ENCODE measurements at regions not wholly inside any gene's neighbourhood (a gene's known extent, or its start where the extent isn't known, plus 50 kb on each side); places are given as distances from the start of the nearest gene placed in this dataset.

- no peak for DNase-seq
- Histone ChIP-seq H3K27ac (no peak overlapping the region), H3K4me3 (ENCODE audit: low read depth, low read length) (no peak overlapping the region), H3K9me3 (ENCODE audit: severe bottlenecking) (peaks cover 13% of the 10 kb centered on the region), H3K36me3 (no peaks in the 10 kb centered on the region), H3K27me3 (ENCODE audit: insufficient read depth, low read depth, severe bottlenecking) (peaks cover 3% of the 10 kb centered on the region)
- TF ChIP-seq, protein P1, sequence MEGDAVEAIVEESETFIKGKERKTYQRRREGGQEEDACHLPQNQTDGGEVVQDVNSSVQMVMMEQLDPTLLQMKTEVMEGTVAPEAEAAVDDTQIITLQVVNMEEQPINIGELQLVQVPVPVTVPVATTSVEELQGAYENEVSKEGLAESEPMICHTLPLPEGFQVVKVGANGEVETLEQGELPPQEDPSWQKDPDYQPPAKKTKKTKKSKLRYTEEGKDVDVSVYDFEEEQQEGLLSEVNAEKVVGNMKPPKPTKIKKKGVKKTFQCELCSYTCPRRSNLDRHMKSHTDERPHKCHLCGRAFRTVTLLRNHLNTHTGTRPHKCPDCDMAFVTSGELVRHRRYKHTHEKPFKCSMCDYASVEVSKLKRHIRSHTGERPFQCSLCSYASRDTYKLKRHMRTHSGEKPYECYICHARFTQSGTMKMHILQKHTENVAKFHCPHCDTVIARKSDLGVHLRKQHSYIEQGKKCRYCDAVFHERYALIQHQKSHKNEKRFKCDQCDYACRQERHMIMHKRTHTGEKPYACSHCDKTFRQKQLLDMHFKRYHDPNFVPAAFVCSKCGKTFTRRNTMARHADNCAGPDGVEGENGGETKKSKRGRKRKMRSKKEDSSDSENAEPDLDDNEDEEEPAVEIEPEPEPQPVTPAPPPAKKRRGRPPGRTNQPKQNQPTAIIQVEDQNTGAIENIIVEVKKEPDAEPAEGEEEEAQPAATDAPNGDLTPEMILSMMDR (IDR thresholded peaks at IDR 0.05; ENCODE audit: low read depth, low read length): no peak
Observed at GRCh38 chr2:404581-404980, 116.7 kb upstream of the ALKAL2 start.

DNA sequence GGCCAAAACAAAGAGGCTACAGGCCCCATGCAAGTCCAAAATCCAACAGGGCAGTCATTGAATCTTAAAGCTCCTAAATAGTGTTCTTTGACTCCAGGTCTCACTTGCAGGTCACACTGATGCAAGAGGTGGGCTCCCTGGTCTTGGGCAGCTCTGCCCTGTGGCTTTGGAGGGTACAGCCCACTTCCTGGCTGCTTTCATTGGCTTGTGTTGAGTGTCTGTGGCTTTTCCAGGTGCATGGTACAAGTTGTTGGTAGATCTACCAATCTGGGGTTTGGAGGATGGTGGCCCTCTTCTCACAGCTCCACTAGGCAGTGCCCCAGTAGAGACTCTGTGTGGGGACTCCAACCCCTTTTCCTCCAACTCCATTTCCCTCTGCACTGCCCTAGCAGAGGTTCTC is 115.8 kb upstream of the ALKAL2 start:
- Histone ChIP-seq H3K9me3 (ENCODE audit: severe bottlenecking) (peaks cover 13% of the 10 kb centered on the region), H3K36me3 (no peaks in the 10 kb centered on the region)

GRCh38 chr2:402721-403120 is 114.8 kb upstream of the ALKAL2 start:
- Histone ChIP-seq H3K36me3 (no peaks in the 10 kb centered on the region), H3K27me3 (ENCODE audit: insufficient read depth, low read depth, severe bottlenecking) (no peaks in the 10 kb centered on the region), H3K4me3 (ENCODE audit: low read depth, low read length) (no peak overlapping the region), H3K9me3 (ENCODE audit: severe bottlenecking) (peaks cover 13% of the 10 kb centered on the region), H3K27ac (no peak overlapping the region)
- TF ChIP-seq, protein P1 (IDR thresholded peaks at IDR 0.05; ENCODE audit: low read depth, low read length): no peak
- DNase-seq: no peak

More for the DNA sequence above, 115.8 kb upstream of the ALKAL2 start:
- Histone ChIP-seq H3K27ac (no peak overlapping the region), H3K4me3 (ENCODE audit: low read depth, low read length) (no peak overlapping the region), H3K27me3 (ENCODE audit: insufficient read depth, low read depth, severe bottlenecking) (peaks cover 1% of the 10 kb centered on the region)
- TF ChIP-seq, protein P1 (IDR thresholded peaks at IDR 0.05; ENCODE audit: low read depth, low read length): no peak
- no peak for DNase-seq

DNA sequence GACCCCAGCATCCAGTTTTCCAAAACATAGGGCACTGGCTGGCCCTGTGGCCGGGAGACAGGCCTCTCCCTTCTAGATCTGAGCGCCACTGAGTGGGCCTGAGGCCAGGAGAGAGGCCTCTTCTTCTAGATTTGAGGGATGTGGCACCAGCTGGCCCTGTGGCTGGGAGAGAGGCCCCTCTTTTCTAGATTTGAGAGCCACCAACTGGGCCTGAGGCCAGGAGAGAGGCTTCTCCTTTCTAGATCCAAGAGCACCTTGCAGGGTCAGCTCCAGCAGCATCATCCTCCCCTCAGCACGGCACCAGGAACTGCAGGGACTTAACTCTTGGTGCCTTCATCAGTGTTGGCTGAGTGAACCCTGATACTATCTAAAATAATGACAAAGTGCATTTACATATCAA is 114.3 kb upstream of the ALKAL2 start:
- DNase-seq: no peak
- Histone ChIP-seq H3K9me3 (ENCODE audit: severe bottlenecking) (peaks cover 13% of the 10 kb centered on the region), H3K36me3 (no peaks in the 10 kb centered on the region), H3K27ac (no peak overlapping the region), H3K27me3 (ENCODE audit: insufficient read depth, low read depth, severe bottlenecking) (no peaks in the 10 kb centered on the region), H3K4me3 (ENCODE audit: low read depth, low read length) (no peak overlapping the region)
- TF ChIP-seq, protein P1 (IDR thresholded peaks at IDR 0.05; ENCODE audit: low read depth, low read length): no peak

- H3K4me3 ChIP-seq (ENCODE audit: low read depth, low read length): no peak overlapping the region
- H3K27ac ChIP-seq: no peak overlapping the region
- DNase-seq: no peak
- H3K27me3 ChIP-seq (ENCODE audit: insufficient read depth, low read depth, severe bottlenecking): no peaks in the 10 kb centered on the region
- no peaks in the 10 kb centered on the region for H3K36me3 ChIP-seq
- peaks cover 13% of the 10 kb centered on the region for H3K9me3 ChIP-seq (ENCODE audit: severe bottlenecking)
- TF ChIP-seq, protein P1 (IDR thresholded peaks at IDR 0.05; ENCODE audit: low read depth, low read length): no peak
Observed at GRCh38 chr2:401019-401679, 113.3 kb upstream of the ALKAL2 start.

DNA sequence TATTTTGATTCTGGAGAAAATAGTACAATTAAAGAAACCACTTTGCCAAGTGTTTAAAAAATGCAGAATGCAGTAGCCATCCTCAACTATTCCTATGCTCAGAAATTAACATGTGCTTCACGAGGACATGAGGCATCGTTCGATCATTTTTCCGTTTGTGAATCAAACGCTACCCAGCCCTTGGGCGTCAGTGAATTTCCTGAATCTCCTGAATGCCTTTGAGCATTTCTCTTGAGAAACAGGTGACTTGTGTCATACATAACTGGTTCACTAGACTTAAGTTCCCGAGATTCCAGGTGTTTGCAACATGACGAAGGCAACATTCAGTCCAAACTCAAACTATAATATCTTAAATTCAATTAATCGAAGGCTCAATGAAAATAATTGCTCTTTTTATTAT is 110.0 kb upstream of the ALKAL2 start:
- Histone ChIP-seq H3K27ac (no peak overlapping the region), H3K4me3 (ENCODE audit: low read depth, low read length) (no peak overlapping the region), H3K9me3 (ENCODE audit: severe bottlenecking) (no peaks in the 10 kb centered on the region), H3K27me3 (ENCODE audit: insufficient read depth, low read depth, severe bottlenecking) (no peaks in the 10 kb centered on the region), H3K36me3 (no peaks in the 10 kb centered on the region)
- DNase-seq: no peak
- TF ChIP-seq, protein P1 (IDR thresholded peaks at IDR 0.05; ENCODE audit: low read depth, low read length): no peak

Measured in WERI-Rb-1 (cell line).